Duodenal mucosa (tissue), 2 donors: ENCODE measurements at regions not wholly inside any gene's neighbourhood (a gene's known extent, or its start where the extent isn't known, plus 50 kb on each side); places are given as distances from the start of the nearest gene placed in this dataset.

ENCODE experiments used
- H3K27ac ChIP-seq: one replicate; pipeline ENCODE4 v1.7.0; 2013; ENCODE audit warnings: low read depth, low read length
- H3K27me3 ChIP-seq, 2 donors: one replicate each; pipeline ENCODE4 v1.7.0; 2013; ENCODE audit warnings: low read length in 2 of 2, control low read depth in 1 of 2; ENCODE audit not compliant: insufficient read depth in 2 of 2, control insufficient read depth in 1 of 2
- H3K36me3 ChIP-seq, 2 donors: one replicate each; pipeline ENCODE4 v1.7.0; 2013; ENCODE audit warnings: low read length in 2 of 2, control low read depth in 1 of 2; ENCODE audit not compliant: insufficient read depth in 2 of 2, control insufficient read depth in 1 of 2
- H3K4me1 ChIP-seq, 2 donors: one replicate each; pipeline ENCODE4 v1.7.0; 2013; ENCODE audit warnings: low read length in 2 of 2, control low read depth in 1 of 2; ENCODE audit not compliant: insufficient read depth in 2 of 2, control insufficient read depth in 1 of 2
- H3K4me3 ChIP-seq, 2 donors: one replicate each; pipeline ENCODE4 v1.7.0; 2013; ENCODE audit warnings: low read length in 2 of 2, low read depth in 1 of 2
- H3K9ac ChIP-seq, 2 donors: one replicate each; pipeline ENCODE4 v1.7.0; 2013; ENCODE audit warnings: low read length in 2 of 2, low read depth in 1 of 2
- H3K9me3 ChIP-seq, 2 donors: one replicate each; pipeline ENCODE4 v1.7.0; 2013; ENCODE audit warnings: low read length in 2 of 2, control low read depth in 1 of 2; ENCODE audit not compliant: control insufficient read depth in 1 of 2

DNA sequence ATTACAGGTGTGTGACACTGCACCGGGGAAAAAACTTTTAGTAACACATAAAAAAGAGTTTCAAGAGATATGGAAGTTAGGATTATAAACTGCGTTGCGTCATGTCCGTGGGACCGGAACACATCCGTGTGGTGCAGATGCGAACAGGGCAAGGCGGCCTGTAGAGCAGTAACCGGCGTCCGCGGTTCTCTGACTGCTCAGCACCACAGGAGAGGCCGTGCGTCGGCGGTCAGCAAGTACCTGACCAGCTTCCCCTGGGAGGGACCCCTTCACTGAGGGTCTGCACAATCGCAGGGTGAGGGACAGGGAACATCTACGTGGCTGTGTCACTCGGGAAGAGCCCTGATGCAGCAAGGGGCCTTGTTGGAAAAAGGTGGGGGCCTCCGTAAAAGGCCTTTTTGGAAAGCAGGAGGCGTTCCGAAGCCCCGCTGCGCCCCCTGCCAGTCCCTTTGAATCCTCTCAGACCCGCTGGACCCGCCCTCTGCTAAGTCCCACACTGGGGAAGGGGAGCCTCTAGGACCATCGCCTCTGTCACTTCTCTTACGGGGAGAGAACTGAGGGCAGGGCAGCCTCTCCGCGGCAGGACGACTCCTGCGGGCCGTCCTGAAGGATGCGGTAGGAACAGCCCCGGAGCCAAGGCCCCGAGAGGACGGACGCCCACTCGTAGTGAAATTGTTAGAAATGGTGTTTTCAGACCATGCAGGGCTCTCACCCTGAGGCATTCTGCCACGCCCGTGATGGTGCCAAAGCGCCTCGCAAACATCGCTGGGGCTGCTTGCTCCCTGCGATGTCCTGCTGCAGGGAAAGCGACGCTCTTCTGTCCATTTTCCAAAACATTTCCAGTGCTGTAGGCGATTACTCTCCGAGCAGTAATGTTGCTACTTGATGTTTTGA is 771.6 kb upstream of the COBL start:
- no peak overlapping the region for H3K9ac ChIP-seq
- H3K4me3 ChIP-seq, result peak overlapping the region in 1 of 2 donors; percentile 7

GRCh38 chr7:52085610-52086009 is 769.0 kb upstream of the COBL start:
- Histone ChIP-seq H3K9me3 (no peaks in the 10 kb centered on the region), H3K4me3 (no peak overlapping the region), H3K27me3 (no peaks in the 10 kb centered on the region), H3K27ac (no peak overlapping the region), H3K9ac (no peak overlapping the region), H3K4me1 (no peaks in the 10 kb centered on the region), H3K36me3 (no peaks in the 10 kb centered on the region)

More for the DNA sequence above, 771.6 kb upstream of the COBL start:
- Histone ChIP-seq H3K27me3 (no peaks in the 10 kb centered on the region), H3K4me1 (no peaks in the 10 kb centered on the region), H3K36me3 (no peaks in the 10 kb centered on the region), H3K27ac (no peak overlapping the region), H3K9me3 (no peaks in the 10 kb centered on the region)

GRCh38 chr7:52080493-52080892 is 763.9 kb upstream of the COBL start:
- no peaks in the 10 kb centered on the region for H3K9me3 ChIP-seq
- H3K4me1 ChIP-seq, result no peaks in the 10 kb centered on the region
- no peaks in the 10 kb centered on the region for H3K27me3 ChIP-seq

DNA sequence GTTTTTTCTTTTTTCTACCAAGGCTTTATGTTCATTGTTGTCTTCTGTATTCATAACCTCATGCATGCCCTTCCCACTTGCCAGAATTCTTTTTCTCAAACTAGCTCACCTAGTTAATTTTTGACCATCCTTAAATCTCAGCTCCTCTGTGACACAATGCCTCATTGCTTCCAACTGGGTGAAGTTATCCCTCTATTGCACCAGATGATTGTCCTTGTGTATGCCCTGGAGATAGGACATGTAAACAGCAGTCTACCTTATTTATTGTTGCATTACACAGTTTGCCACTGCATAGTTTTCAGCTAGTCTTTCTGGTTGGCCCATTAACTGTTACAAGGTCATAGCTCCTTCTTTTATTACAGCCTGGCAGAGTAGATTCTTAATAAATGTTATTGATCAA is 763.1 kb upstream of the COBL start:
- no peak overlapping the region for H3K27ac ChIP-seq
- H3K4me3 ChIP-seq, result no peak overlapping the region
- H3K27me3 ChIP-seq, result no peaks in the 10 kb centered on the region
- no peaks in the 10 kb centered on the region for H3K36me3 ChIP-seq
- no peak overlapping the region for H3K9ac ChIP-seq
- H3K4me1 ChIP-seq, result no peaks in the 10 kb centered on the region
- H3K9me3 ChIP-seq, result no peaks in the 10 kb centered on the region

More at GRCh38 chr7:52080493-52080892, 763.9 kb upstream of the COBL start:
- no peak overlapping the region for H3K9ac ChIP-seq
- H3K36me3 ChIP-seq, result no peaks in the 10 kb centered on the region
- no peak overlapping the region for H3K27ac ChIP-seq
- H3K4me3 ChIP-seq, result no peak overlapping the region

- H3K27me3 ChIP-seq, result no peaks in the 10 kb centered on the region
- H3K9ac ChIP-seq, result no peak overlapping the region
- no peaks in the 10 kb centered on the region for H3K4me1 ChIP-seq
- no peaks in the 10 kb centered on the region for H3K36me3 ChIP-seq
- H3K9me3 ChIP-seq, result no peaks in the 10 kb centered on the region
- no peak overlapping the region for H3K27ac ChIP-seq
- H3K4me3 ChIP-seq, result no peak overlapping the region
Observed at GRCh38 chr7:52077571-52077970, 761.0 kb upstream of the COBL start.

DNA sequence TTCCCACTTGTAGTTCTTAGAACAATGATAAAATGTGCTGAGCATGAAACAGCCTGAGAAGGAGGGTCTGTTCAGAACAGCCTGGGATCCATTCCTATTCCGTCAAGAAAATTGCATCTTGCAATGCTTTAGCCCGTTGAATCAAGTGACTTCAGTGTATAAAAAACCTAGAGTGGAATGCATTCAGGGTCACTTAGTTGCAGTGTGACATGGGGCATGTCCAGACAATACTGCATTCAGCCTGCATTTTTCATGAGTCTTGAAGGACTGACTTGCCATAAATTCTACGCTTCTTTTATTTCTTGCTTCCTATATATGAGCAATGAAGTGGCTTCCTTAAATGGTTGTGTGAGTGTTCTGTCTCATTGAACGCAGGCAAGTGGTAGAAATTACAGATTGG is 758.3 kb upstream of the COBL start:
- Histone ChIP-seq H3K36me3 (no peaks in the 10 kb centered on the region), H3K27ac (no peak overlapping the region), H3K27me3 (no peaks in the 10 kb centered on the region), H3K4me3 (no peak overlapping the region), H3K9ac (no peak overlapping the region), H3K4me1 (no peaks in the 10 kb centered on the region), H3K9me3 (no peaks in the 10 kb centered on the region)

DNA sequence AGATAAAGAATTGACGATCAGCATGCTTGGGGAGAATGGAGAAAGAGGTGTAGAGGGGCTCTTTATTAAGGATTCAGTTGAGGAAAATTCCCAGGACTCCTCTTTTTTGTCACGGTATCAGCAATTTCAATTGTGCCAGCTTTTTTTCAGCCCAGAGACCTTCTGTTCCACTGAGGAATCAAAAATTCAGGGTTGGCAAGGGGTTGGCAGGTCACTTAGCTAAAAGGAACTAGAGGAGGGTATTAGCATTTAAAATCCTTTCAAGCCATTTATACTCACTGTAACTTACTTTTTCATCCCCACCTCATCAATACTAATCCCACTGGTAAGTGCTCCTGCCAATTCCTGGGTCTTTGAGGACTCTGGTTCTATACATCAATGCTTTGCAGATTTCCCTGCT is 757.5 kb upstream of the COBL start:
- no peak overlapping the region for H3K9ac ChIP-seq
- no peaks in the 10 kb centered on the region for H3K36me3 ChIP-seq
- H3K27me3 ChIP-seq, result no peaks in the 10 kb centered on the region
- H3K9me3 ChIP-seq, result no peaks in the 10 kb centered on the region
- no peak overlapping the region for H3K27ac ChIP-seq
- H3K4me3 ChIP-seq, result no peak overlapping the region
- H3K4me1 ChIP-seq, result no peaks in the 10 kb centered on the region

GRCh38 chr7:52071744-52072143 is 755.1 kb upstream of the COBL start:
- no peak overlapping the region for H3K4me3 ChIP-seq
- no peaks in the 10 kb centered on the region for H3K27me3 ChIP-seq
- H3K9me3 ChIP-seq, result no peaks in the 10 kb centered on the region
- H3K9ac ChIP-seq, result no peak overlapping the region
- no peaks in the 10 kb centered on the region for H3K4me1 ChIP-seq
- H3K27ac ChIP-seq, result no peak overlapping the region
- H3K36me3 ChIP-seq, result no peaks in the 10 kb centered on the region

DNA sequence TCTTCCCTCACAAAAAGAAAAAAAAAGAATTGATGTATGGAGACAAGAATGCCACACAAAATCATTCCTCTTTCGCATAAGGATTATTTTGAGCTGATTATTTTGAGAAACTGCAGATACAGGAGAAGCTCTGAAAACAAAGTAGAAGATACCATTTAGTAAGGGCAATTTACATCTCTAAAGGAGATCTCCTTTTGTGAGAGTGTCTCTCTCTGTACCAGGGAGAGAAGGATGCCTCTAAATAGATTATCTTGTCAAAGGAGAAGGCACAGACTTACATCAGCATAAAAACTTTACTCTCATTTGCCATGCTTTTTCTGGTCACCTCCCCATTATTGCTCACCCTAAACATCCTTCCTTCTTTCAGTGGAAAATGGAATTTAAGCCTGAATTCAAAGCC is 747.9 kb upstream of the COBL start:
- no peaks in the 10 kb centered on the region for H3K9me3 ChIP-seq
- H3K9ac ChIP-seq, result no peak overlapping the region
- no peaks in the 10 kb centered on the region for H3K4me1 ChIP-seq
- no peaks in the 10 kb centered on the region for H3K36me3 ChIP-seq
- H3K27ac ChIP-seq, result no peak overlapping the region
- H3K4me3 ChIP-seq, result no peak overlapping the region
- H3K27me3 ChIP-seq, result no peaks in the 10 kb centered on the region

- H3K4me1 ChIP-seq, result no peaks in the 10 kb centered on the region
- no peak overlapping the region for H3K27ac ChIP-seq
- no peaks in the 10 kb centered on the region for H3K36me3 ChIP-seq
- H3K9ac ChIP-seq, result no peak overlapping the region
- no peak overlapping the region for H3K4me3 ChIP-seq
- no peaks in the 10 kb centered on the region for H3K9me3 ChIP-seq
- H3K27me3 ChIP-seq, result no peaks in the 10 kb centered on the region
Observed at GRCh38 chr7:52061666-52062065, 745.1 kb upstream of the COBL start.
